ENCODE measurements at regions not wholly inside any gene's neighbourhood (a gene's known extent, or its start where the extent isn't known, plus 50 kb on each side); places are given as distances from the start of the nearest gene placed in this dataset.

- no peak for DNase-seq
- H3K4me3 ChIP-seq = no peak overlapping the region
- no peaks in the 10 kb centered on the region for H3K36me3 ChIP-seq
- no peak overlapping the region for H3K27ac ChIP-seq
- intact Hi-C loops (cut with DNase I; ENCODE audit: low total_unique reads) = no loop called here
- H3K4me1 ChIP-seq = no peaks in the 10 kb centered on the region
- H3K27me3 ChIP-seq = peaks cover 0 to 32% of the 10 kb centered on the region in 2 donors
- H3K9me3 ChIP-seq = no peaks in the 10 kb centered on the region
- TF ChIP-seq CTCF (IDR thresholded peaks at IDR 0.05) = no peak
Measured at GRCh38 chr10:2908851-2909630, 158.3 kb upstream of the PFKP start.

GRCh38 chr10:2906974-2907373, 160.4 kb upstream of the PFKP start:
- TF ChIP-seq CTCF (IDR thresholded peaks at IDR 0.05) = no peak
- intact Hi-C loops (cut with DNase I; ENCODE audit: low total_unique reads) = no loop called here
- Histone ChIP-seq H3K4me3 (no peak overlapping the region), H3K4me1 (no peaks in the 10 kb centered on the region), H3K36me3 (no peaks in the 10 kb centered on the region), H3K9me3 (no peaks in the 10 kb centered on the region), H3K27me3 (peaks cover 0 to 36% of the 10 kb centered on the region in 2 donors), H3K27ac (no peak overlapping the region)
- DNase-seq = no peak

GRCh38 chr10:2905851-2906250, 161.5 kb upstream of the PFKP start:
- Histone ChIP-seq H3K4me3 (no peak overlapping the region), H3K27me3 (peaks cover 0 to 32% of the 10 kb centered on the region in 2 donors), H3K36me3 (no peaks in the 10 kb centered on the region), H3K4me1 (no peaks in the 10 kb centered on the region), H3K27ac (no peak overlapping the region), H3K9me3 (no peaks in the 10 kb centered on the region)
- intact Hi-C loops (cut with DNase I; ENCODE audit: low total_unique reads) = no loop called here
- no peak for DNase-seq
- no peak for TF ChIP-seq CTCF (IDR thresholded peaks at IDR 0.05)

GRCh38 chr10:2900530-2900929, 166.8 kb upstream of the PFKP start:
- no peak overlapping the region for H3K4me3 ChIP-seq
- H3K4me1 ChIP-seq = no peaks in the 10 kb centered on the region
- no peak overlapping the region for H3K27ac ChIP-seq
- no peak for TF ChIP-seq CTCF (IDR thresholded peaks at IDR 0.05)
- H3K9me3 ChIP-seq = no peaks in the 10 kb centered on the region
- no peak for DNase-seq
- H3K27me3 ChIP-seq = peaks cover 0 to 22% of the 10 kb centered on the region in 2 donors
- intact Hi-C loops (cut with DNase I; ENCODE audit: low total_unique reads) = no loop called here
- no peaks in the 10 kb centered on the region for H3K36me3 ChIP-seq

GRCh38 chr10:2899246-2899951, 167.9 kb upstream of the PFKP start:
- Histone ChIP-seq H3K9me3 (no peaks in the 10 kb centered on the region), H3K4me3 (no peak overlapping the region), H3K36me3 (no peaks in the 10 kb centered on the region), H3K4me1 (no peaks in the 10 kb centered on the region), H3K27me3 (peaks cover 0 to 13% of the 10 kb centered on the region in 2 donors), H3K27ac (no peak overlapping the region)
- DNase-seq = no peak
- no peak for TF ChIP-seq CTCF (IDR thresholded peaks at IDR 0.05)
- intact Hi-C loops (cut with DNase I; ENCODE audit: low total_unique reads) = no loop called here

All from tibial artery (tissue), 4 donors.